Prostate gland (tissue), 2 donors: ENCODE measurements at regions not wholly inside any gene's neighbourhood (a gene's known extent, or its start where the extent isn't known, plus 50 kb on each side); places are given as distances from the start of the nearest gene placed in this dataset.

Experiments
- DNase-seq: peaks from one replicate; pipeline ENCODE4 v3.0.0-alpha.2; 2019; ENCODE audit warnings: low spot score
- H3K27ac ChIP-seq, 2 donors: fragments of 200-600 bp; sonication (generic); 2 replicates each; pipeline ENCODE4 v1.5.1; 2017 to 2019
- H3K27me3 ChIP-seq: fragments of 200-600 bp; sonication (generic); replicated peaks from 2 replicates; pipeline ENCODE4 v1.5.1; 2019; ENCODE audit not compliant: insufficient read depth
- H3K36me3 ChIP-seq, 2 donors: fragments of 200-600 bp; sonication (generic); 1 replicate in 1 of 2; 2 replicates in 1 of 2; pipeline versions ENCODE4 v1.5.1 to v1.8.1; 2017 to 2019
- H3K4me1 ChIP-seq: fragments of 200-600 bp; sonication (generic); replicated peaks from 2 replicates; pipeline ENCODE4 v1.5.1; 2019
- H3K4me3 ChIP-seq, 2 donors: fragments of 200-600 bp; sonication (generic); 2 replicates each; pipeline ENCODE4 v1.5.1; 2017 to 2019
- H3K9me3 ChIP-seq: fragments of 200-600 bp; sonication (generic); 2 replicates; pipeline ENCODE4 v1.5.1; 2017
- CTCF ChIP-seq, 4 experiments: fragments of 200-600 bp in 2 of 4; fragments of 450-650 bp in 2 of 4; sonication (generic) in 2 of 4; IDR thresholded peaks; 1 replicate in 3 of 4; 2 replicates in 1 of 4; pipeline ENCODE4 v1.5.1; 2016 to 2019; ENCODE audit warnings: antibody characterized with exemption in 4 of 4, mild to moderate bottlenecking in 2 of 4, moderate library complexity in 2 of 4
- POLR2A ChIP-seq: fragments of 450-650 bp; IDR thresholded peaks from one replicate; pipeline ENCODE4 v1.6.1; 2016; ENCODE audit warnings: antibody characterized with exemption, mild to moderate bottlenecking
- POLR2AphosphoS5 ChIP-seq: sonication (generic); formaldehyde crosslinking; IDR thresholded peaks from one replicate; pipeline ENCODE4 v1.6.1; 2017; ENCODE audit warnings: antibody characterized with exemption
- WGBS: methylation state at CpG from one replicate; pipeline ENCODE4 v1.1.5; 2018; 5-methylcytosine and 5-hydroxymethylcytosine counted together
- intact Hi-C: fragments of 100-400 bp; cut with DNase I; formaldehyde crosslinking; loops from one replicate; pipeline ENCODE4 v1.14.2; 2022

GRCh38 chr4:4733663-4734062 lies 125.8 kb upstream of the MSX1 start:
- 92% methylated on average over 3 of the region's 3 CpGs for WGBS
- no peak overlapping the region for H3K27ac ChIP-seq

DNA sequence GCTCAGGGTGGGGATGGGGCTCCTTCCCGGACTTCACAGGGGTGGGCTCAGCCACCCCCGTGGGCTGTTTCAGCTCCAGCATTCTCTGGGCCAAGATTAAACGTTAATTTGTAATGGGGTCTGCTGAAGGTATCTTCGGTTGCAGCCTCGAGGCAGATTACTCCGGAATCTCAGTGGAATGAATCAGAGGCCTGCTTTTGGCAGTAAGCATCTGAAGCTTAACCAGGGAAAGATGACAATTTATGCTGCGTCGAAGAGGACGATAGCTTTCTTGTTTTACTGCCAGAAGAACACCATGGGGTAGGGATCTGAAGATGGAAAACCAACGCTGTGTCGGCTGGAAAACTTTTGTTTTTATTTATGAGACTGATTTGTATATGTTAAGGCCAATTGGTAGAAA lies 129.2 kb upstream of the MSX1 start:
- no peak for TF ChIP-seq POLR2AphosphoS5
- no peak for TF ChIP-seq POLR2A
- TF ChIP-seq CTCF (IDR thresholded peaks at IDR 0.05), result no peak
- no peak overlapping the region for H3K4me3 ChIP-seq
- H3K4me1 ChIP-seq, result no peaks in the 10 kb centered on the region
- H3K27me3 ChIP-seq, result no peaks in the 10 kb centered on the region
- no peak for DNase-seq
- intact Hi-C loops, result no loop called here
- 60% methylated on average over 11 of the region's 11 CpGs for WGBS
- H3K27ac ChIP-seq, result no peak overlapping the region
- H3K36me3 ChIP-seq, result no peaks in the 10 kb centered on the region
- no peaks in the 10 kb centered on the region for H3K9me3 ChIP-seq

More at GRCh38 chr4:4733663-4734062, 125.8 kb upstream of the MSX1 start:
- DNase-seq, result no peak
- Histone ChIP-seq H3K36me3 (no peaks in the 10 kb centered on the region), H3K9me3 (no peaks in the 10 kb centered on the region), H3K27me3 (no peaks in the 10 kb centered on the region), H3K4me3 (no peak overlapping the region), H3K4me1 (no peaks in the 10 kb centered on the region)
- TF ChIP-seq CTCF (IDR thresholded peaks at IDR 0.05) (no peak), POLR2A (no peak), POLR2AphosphoS5 (no peak)
- intact Hi-C loops, result no loop called here

DNA sequence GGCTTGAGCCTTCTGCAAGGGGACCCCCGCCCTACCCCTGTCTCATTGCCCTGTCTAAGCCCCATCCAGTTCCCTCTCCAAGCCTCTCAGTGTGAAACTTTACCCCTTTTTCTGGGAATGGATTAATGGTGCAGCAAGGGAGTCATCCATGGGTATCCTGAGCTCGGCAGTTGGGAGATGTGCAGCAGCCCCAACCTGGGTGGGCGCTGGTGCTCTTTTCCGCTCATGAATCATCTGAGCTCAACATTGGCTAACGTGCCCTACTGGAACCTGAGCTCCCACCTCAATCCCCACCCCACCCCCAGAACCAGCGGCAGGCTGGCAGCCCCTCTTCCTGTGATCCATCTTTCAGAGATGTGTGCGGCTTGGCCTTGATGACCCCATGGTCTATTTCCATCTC lies 130.3 kb upstream of the MSX1 start:
- 97% methylated on average over 7 of the region's 7 CpGs for WGBS
- no peak for TF ChIP-seq POLR2A
- no peak for DNase-seq
- Histone ChIP-seq H3K36me3 (no peaks in the 10 kb centered on the region), H3K27ac (no peak overlapping the region), H3K9me3 (no peaks in the 10 kb centered on the region), H3K4me3 (no peak overlapping the region), H3K4me1 (no peaks in the 10 kb centered on the region), H3K27me3 (no peaks in the 10 kb centered on the region)
- intact Hi-C loops, result no loop called here

DNA sequence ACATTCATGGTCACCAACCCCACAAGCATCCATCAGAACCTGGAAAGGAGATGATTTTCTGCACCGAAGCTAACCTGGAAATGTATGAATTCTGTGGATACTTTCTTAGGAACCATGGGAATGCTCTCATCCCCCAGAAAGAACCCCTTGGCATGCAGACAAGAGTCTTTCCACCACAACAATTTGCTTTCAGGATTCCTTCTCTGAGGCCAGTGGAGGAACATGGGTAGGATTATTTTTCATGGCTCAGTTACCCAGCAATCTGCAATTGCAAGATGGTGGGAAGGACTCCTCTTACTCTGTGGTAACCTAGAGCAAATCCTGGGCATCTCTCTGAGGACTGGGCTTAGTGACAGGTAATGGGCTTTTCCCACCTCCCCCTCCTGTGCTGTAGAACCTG lies 131.9 kb upstream of the MSX1 start:
- Histone ChIP-seq H3K4me3 (no peak overlapping the region), H3K36me3 (no peaks in the 10 kb centered on the region), H3K27ac (no peak overlapping the region), H3K9me3 (no peaks in the 10 kb centered on the region), H3K27me3 (no peaks in the 10 kb centered on the region), H3K4me1 (no peaks in the 10 kb centered on the region)
- 95% methylated on average over 1 of the region's 1 CpG for WGBS
- intact Hi-C loops, result no loop called here
- no peak for DNase-seq
- no peak for TF ChIP-seq POLR2A
- no peak for TF ChIP-seq POLR2AphosphoS5
- TF ChIP-seq CTCF (IDR thresholded peaks at IDR 0.05), result no peak

DNA sequence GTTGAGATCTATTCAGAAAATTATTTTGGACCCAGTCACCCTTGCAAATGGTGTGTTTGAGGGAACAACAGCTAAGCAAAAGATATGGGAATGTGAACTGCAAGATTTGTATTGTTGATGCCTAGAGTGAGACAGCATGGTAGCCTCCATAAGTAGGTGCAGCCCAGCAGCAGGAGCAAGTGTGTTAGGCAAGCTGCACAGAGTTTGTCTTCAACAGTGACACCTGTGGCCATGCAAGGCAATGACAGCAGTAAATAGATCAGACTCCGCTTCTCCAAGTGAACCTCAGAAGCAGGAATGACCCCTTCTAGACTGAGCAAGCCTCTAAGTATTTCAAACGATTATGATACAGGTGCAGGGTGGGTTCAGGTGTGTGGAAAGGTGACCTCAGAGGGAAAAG lies 133.4 kb upstream of the MSX1 start:
- no peak for DNase-seq
- 86% methylated on average over 2 of the region's 2 CpGs for WGBS

More for the DNA sequence above, 133.4 kb upstream of the MSX1 start:
- H3K27me3 ChIP-seq, result no peaks in the 10 kb centered on the region
- H3K4me1 ChIP-seq, result no peaks in the 10 kb centered on the region
- no peak overlapping the region for H3K27ac ChIP-seq
- intact Hi-C loops, result no loop called here
- TF ChIP-seq POLR2A, result no peak
- TF ChIP-seq POLR2AphosphoS5, result no peak
- no peak for TF ChIP-seq CTCF (IDR thresholded peaks at IDR 0.05)
- no peak overlapping the region for H3K4me3 ChIP-seq
- H3K36me3 ChIP-seq, result no peaks in the 10 kb centered on the region
- no peaks in the 10 kb centered on the region for H3K9me3 ChIP-seq
